Upper lobe of left lung (tissue), 6 donors: ENCODE measurements at regions not wholly inside any gene's neighbourhood (a gene's known extent, or its start where the extent isn't known, plus 50 kb on each side); places are given as distances from the start of the nearest gene placed in this dataset.
"Not testable (repeated sequence)": the region's sequence is repeated elsewhere in the genome, so short reads cannot be mapped to it uniquely, and the experiment has no call there.

Experiments
- ATAC-seq, 2 donors: fragments of 200-7000 bp; cut with Tn5 transposase; one replicate each; pipeline ENCODE4 v1.9.1; 2022; ENCODE audit warnings: mild to moderate bottlenecking in 2 of 2, moderate library complexity in 2 of 2; ENCODE audit not compliant: low FRiP score in 2 of 2
- DNase-seq, 2 donors: peaks; one replicate each; pipeline ENCODE4 v3.0.0-alpha.2; 2019 to 2020
- H3K27ac ChIP-seq, 4 donors: fragments of 200-600 bp; sonication (generic); one replicate each; pipeline ENCODE4 v1.5.1; 2016 to 2019
- H3K27me3 ChIP-seq, 4 donors: fragments of 200-600 bp; sonication (generic); one replicate each; pipeline ENCODE4 v1.5.1; 2017 to 2019
- H3K36me3 ChIP-seq, 4 donors: fragments of 200-600 bp; sonication (generic); one replicate each; pipeline ENCODE4 v1.5.1; 2016 to 2019
- H3K4me1 ChIP-seq, 4 donors: fragments of 200-600 bp; sonication (generic); one replicate each; pipeline ENCODE4 v1.5.1; 2018 to 2019
- H3K4me3 ChIP-seq, 4 donors: fragments of 200-600 bp; sonication (generic); one replicate each; pipeline ENCODE4 v1.5.1; 2017 to 2019; ENCODE audit warnings: mild to moderate bottlenecking in 2 of 4, moderate library complexity in 1 of 4
- H3K9me3 ChIP-seq, 4 donors: fragments of 200-600 bp; sonication (generic); one replicate each; pipeline ENCODE4 v1.5.1; 2018 to 2019
- CTCF ChIP-seq, 6 experiments: fragments of 450-650 bp in 4 of 6; fragments of 200-600 bp in 2 of 6; sonication (generic) in 2 of 6; IDR thresholded peaks; one replicate each; pipeline ENCODE4 v1.5.1; 2016 to 2019; ENCODE audit warnings: antibody characterized with exemption in 6 of 6
- EP300 ChIP-seq, 4 donors: sonication (generic); formaldehyde crosslinking; IDR thresholded peaks; one replicate each; pipeline ENCODE4 v1.5.1; 2017; ENCODE audit warnings: antibody characterized with exemption in 4 of 4, control low read depth in 2 of 4
- POLR2A ChIP-seq, 4 donors: fragments of 450-650 bp; IDR thresholded peaks; one replicate each; pipeline ENCODE4 v1.5.1; 2016 to 2017; ENCODE audit warnings: antibody characterized with exemption in 4 of 4, mild to moderate bottlenecking in 2 of 4
- POLR2AphosphoS5 ChIP-seq, 2 donors: sonication (generic); formaldehyde crosslinking; IDR thresholded peaks; one replicate each; pipeline ENCODE4 v1.5.1; 2017; ENCODE audit warnings: antibody characterized with exemption in 2 of 2
- WGBS, 2 donors: methylation state at CpG; one replicate each; pipeline ENCODE4 v1.1.5; 2017 to 2018; 5-methylcytosine and 5-hydroxymethylcytosine counted together
- donor health status: DM: no; HTN: no; CAD: no; lungs with moderate emphysema.
- donor health status: DM: no; HTN: yes; CAD: no; lungs with severe emphysema.

GRCh38 chr2:204407204-204408014 lies 137.9 kb upstream of the PARD3B start:
- H3K4me3 ChIP-seq: no peak overlapping the region
- no peak for ATAC-seq
- H3K27me3 ChIP-seq: no peaks in the 10 kb centered on the region
- no peaks in the 10 kb centered on the region for H3K36me3 ChIP-seq
- no peak for DNase-seq
- H3K9me3 ChIP-seq: peaks cover 0 to 2% (median 0%) of the 10 kb centered on the region in 4 donors
- no peak for TF ChIP-seq POLR2AphosphoS5 (IDR thresholded peaks at IDR 0.05)
- no peak for TF ChIP-seq POLR2A (IDR thresholded peaks at IDR 0.05)
- TF ChIP-seq EP300 (IDR thresholded peaks at IDR 0.05): no peak
- TF ChIP-seq CTCF (IDR thresholded peaks at IDR 0.05): no peak
- H3K27ac ChIP-seq: no peak overlapping the region
- WGBS, 2 donors: 68 to 71% methylated on average over 6 of the region's 6 CpGs
- H3K4me1 ChIP-seq: no peaks in the 10 kb centered on the region

GRCh38 chr2:204412782-204413181 lies 132.5 kb upstream of the PARD3B start:
- not testable (repeated sequence) for H3K36me3 ChIP-seq, H3K27me3 ChIP-seq, ATAC-seq, DNase-seq, H3K4me1 ChIP-seq, H3K4me3 ChIP-seq, H3K27ac ChIP-seq
- 89 to 90% methylated on average over 2 of the region's 2 CpGs for WGBS, 2 donors
- peaks cover 0 to 17% (median 3%) of the 10 kb centered on the region in 4 donors for H3K9me3 ChIP-seq

- no peaks in the 10 kb centered on the region for H3K27me3 ChIP-seq
- no peak overlapping the region for H3K4me3 ChIP-seq
- no peaks in the 10 kb centered on the region for H3K36me3 ChIP-seq
- no peak for TF ChIP-seq POLR2A (IDR thresholded peaks at IDR 0.05)
- no peak for TF ChIP-seq EP300 (IDR thresholded peaks at IDR 0.05)
- no peak for TF ChIP-seq CTCF (IDR thresholded peaks at IDR 0.05)
- TF ChIP-seq POLR2AphosphoS5 (IDR thresholded peaks at IDR 0.05): no peak
- WGBS, 2 donors: 77 to 88% methylated on average over 7 of the region's 7 CpGs
- H3K4me1 ChIP-seq: no peaks in the 10 kb centered on the region
- H3K9me3 ChIP-seq: peaks cover 0 to 17% (median 3%) of the 10 kb centered on the region in 4 donors
- DNase-seq (no peak), ATAC-seq (no peak)
- H3K27ac ChIP-seq: no peak overlapping the region
These were observed 129.7 kb upstream of the PARD3B start for GRCh38 chr2:204415406-204416181.

GRCh38 chr2:204416236-204416635 lies 129.0 kb upstream of the PARD3B start:
- no peaks in the 10 kb centered on the region for H3K27me3 ChIP-seq
- DNase-seq (no peak), ATAC-seq (no peak)
- WGBS, 2 donors: 74 to 89% methylated on average over 5 of the region's 5 CpGs
- H3K4me3 ChIP-seq: no peak overlapping the region
- TF ChIP-seq POLR2AphosphoS5 (IDR thresholded peaks at IDR 0.05) (no peak), CTCF (IDR thresholded peaks at IDR 0.05) (no peak), POLR2A (IDR thresholded peaks at IDR 0.05) (no peak), EP300 (IDR thresholded peaks at IDR 0.05) (no peak)
- no peaks in the 10 kb centered on the region for H3K36me3 ChIP-seq
- peaks cover 0 to 17% (median 3%) of the 10 kb centered on the region in 4 donors for H3K9me3 ChIP-seq
- H3K27ac ChIP-seq: no peak overlapping the region
- H3K4me1 ChIP-seq: no peaks in the 10 kb centered on the region

GRCh38 chr2:204425821-204426220 lies 119.5 kb upstream of the PARD3B start:
- no peak for ATAC-seq
- H3K4me1 ChIP-seq: no peaks in the 10 kb centered on the region
- no peak overlapping the region for H3K27ac ChIP-seq
- no peaks in the 10 kb centered on the region for H3K9me3 ChIP-seq
- no peak overlapping the region for H3K4me3 ChIP-seq
- whole genome bisulfite sequencing, 2 donors: 76 to 87% methylated on average over 1 of the region's 1 CpG
- no peak for DNase-seq
- no peaks in the 10 kb centered on the region for H3K36me3 ChIP-seq
- H3K27me3 ChIP-seq: no peaks in the 10 kb centered on the region
- TF ChIP-seq POLR2A (IDR thresholded peaks at IDR 0.05) (no peak), POLR2AphosphoS5 (IDR thresholded peaks at IDR 0.05) (no peak)
